ENCODE measurements at regions not wholly inside any gene's neighbourhood (a gene's known extent, or its start where the extent isn't known, plus 50 kb on each side); places are given as distances from the start of the nearest gene placed in this dataset.
A peak's percentile ranks its signal among the peaks of the same experiment; 100 is the strongest.
"Not testable (repeated sequence)": the region's sequence is repeated elsewhere in the genome, so short reads cannot be mapped to it uniquely, and the experiment has no call there.

DNA sequence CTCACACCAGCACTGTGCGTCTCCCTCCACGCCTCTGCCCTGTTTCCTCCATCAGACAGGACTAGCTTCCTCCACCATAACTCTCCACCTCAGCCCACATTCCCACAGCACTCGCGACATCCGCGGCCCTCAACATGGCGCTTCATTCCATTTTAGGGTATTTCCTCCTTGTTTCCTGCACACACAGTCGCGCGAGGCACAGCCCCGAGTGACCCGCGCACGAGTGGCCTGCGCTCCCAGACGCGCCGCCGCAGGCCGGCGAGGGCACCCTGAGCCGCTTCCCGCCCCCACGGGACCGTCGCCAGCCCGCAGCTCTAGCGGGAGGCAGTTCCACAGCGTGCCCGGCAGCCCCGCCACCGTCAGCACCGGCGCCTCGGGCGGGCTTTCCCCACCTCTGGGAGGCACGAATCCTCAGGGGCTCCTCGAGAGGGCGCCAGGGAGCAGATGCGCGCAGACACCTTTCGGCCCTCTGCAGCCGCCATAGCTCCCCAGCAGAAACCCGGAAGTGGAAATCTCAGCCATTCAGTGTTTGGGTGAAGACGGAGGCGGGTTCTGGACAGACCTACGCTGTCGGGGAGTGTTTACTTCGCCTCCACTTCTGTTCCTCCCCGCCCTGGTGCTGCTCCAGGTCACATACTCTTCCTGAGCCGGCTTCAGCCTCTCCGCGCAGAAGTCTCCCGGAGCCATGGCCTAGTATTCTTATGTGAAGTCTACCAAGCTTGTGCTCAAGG is 136.6 kb downstream of the FOXD4L6 start:
- H3K4me1 ChIP-seq (ENCODE audit: control insufficient read depth in 2 of 2, insufficient read depth in 2 of 2, low read length in 2 of 2); H3K9me3 ChIP-seq (ENCODE audit: control insufficient read depth in 2 of 2, insufficient read depth in 1 of 2, low read length in 1 of 2); H3K27me3 ChIP-seq (ENCODE audit: control insufficient read depth in 2 of 2, insufficient read depth in 1 of 2, low read length in 1 of 2); H3K36me3 ChIP-seq (ENCODE audit: control insufficient read depth in 2 of 2, insufficient read depth in 2 of 2, low read length in 1 of 2): not testable (repeated sequence)
- Histone ChIP-seq H3K27ac (ENCODE audit: low read depth in 1 of 2, low read length in 1 of 2) (peak overlapping the region; percentile 92 to 96), H3K4me3 (ENCODE audit: low read length in 2 of 2) (peak overlapping the region; percentile 53 to 88)
- DNase-seq (ENCODE audit: low read depth in 6 of 9, low spot score in 9 of 9): peak; percentile 95 to 99 (median 98)
- 12% methylated on average over 54 of the region's 54 CpGs for WGBS

DNA sequence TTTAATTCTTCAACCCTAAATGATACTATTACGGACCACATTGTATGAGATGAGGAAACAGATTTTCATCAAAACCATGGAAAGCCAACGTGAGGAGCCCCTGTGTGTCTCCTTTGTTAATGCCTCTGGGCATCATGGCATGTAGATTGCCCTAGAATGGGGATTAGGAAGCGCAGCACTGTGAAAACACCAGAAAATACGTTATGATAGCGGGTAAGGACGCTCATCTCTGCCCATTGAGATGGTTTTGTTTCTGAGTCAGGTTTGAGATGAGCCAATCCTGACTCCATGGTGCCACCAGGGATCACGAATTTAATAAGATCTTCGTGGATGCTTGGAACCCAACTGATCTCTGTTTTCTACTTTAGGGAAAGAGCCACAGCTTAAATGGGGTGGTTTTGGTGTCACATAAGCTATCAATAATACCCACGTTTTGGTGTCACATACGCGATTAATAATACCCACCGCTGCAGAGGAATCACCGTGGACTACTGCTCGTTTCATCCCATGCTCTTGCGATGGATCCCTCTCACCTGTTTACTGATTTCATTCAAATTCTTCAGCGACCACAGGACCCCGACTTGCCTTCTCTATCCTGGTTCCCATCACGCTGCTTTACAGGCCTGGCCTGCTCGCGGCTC is 137.3 kb downstream of the FOXD4L6 start:
- DNase-seq (ENCODE audit: low read depth in 6 of 9, low spot score in 9 of 9): peak in 3 of 9 donors; percentile 19 to 27 (median 23)
- Histone ChIP-seq H3K4me3 (ENCODE audit: low read length in 2 of 2) (peak overlapping the region; percentile 53 to 88), H3K27ac (ENCODE audit: low read depth in 1 of 2, low read length in 1 of 2) (peak overlapping the region; percentile 92 to 96)
- not testable (repeated sequence) for H3K27me3 ChIP-seq (ENCODE audit: control insufficient read depth in 2 of 2, insufficient read depth in 1 of 2, low read length in 1 of 2); H3K36me3 ChIP-seq (ENCODE audit: control insufficient read depth in 2 of 2, insufficient read depth in 2 of 2, low read length in 1 of 2); H3K4me1 ChIP-seq (ENCODE audit: control insufficient read depth in 2 of 2, insufficient read depth in 2 of 2, low read length in 2 of 2); H3K9me3 ChIP-seq (ENCODE audit: control insufficient read depth in 2 of 2, insufficient read depth in 1 of 2, low read length in 1 of 2)
- WGBS: 56% methylated on average over 20 of the region's 20 CpGs

DNA sequence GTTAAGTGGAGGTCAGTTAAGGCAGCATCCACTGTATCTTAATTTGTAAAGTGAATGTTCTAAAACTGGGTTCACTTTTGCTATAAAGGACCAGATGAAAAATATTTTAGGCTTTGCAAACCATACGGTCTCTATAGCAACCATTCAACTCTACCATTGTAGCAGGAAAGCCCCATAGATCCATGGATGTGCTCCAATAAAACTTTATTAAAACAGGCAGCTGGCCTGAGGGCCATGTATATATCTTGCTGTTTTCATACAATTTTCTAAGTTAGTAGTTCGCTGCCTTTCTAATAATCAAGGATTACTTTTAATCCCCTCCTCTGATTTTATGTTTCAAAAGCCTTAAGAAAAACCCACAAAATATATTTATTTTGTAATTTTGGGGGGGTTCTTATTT is 142.1 kb downstream of the FOXD4L6 start:
- H3K27ac ChIP-seq (ENCODE audit: low read depth in 1 of 2, low read length in 1 of 2); DNase-seq (ENCODE audit: low read depth in 6 of 9, low spot score in 9 of 9); H3K9me3 ChIP-seq (ENCODE audit: control insufficient read depth in 2 of 2, insufficient read depth in 1 of 2, low read length in 1 of 2); H3K4me3 ChIP-seq (ENCODE audit: low read length in 2 of 2); H3K27me3 ChIP-seq (ENCODE audit: control insufficient read depth in 2 of 2, insufficient read depth in 1 of 2, low read length in 1 of 2); H3K4me1 ChIP-seq (ENCODE audit: control insufficient read depth in 2 of 2, insufficient read depth in 2 of 2, low read length in 2 of 2); H3K36me3 ChIP-seq (ENCODE audit: control insufficient read depth in 2 of 2, insufficient read depth in 2 of 2, low read length in 1 of 2): not testable (repeated sequence)
- 77% methylated on average over 2 of the region's 2 CpGs for WGBS

DNA sequence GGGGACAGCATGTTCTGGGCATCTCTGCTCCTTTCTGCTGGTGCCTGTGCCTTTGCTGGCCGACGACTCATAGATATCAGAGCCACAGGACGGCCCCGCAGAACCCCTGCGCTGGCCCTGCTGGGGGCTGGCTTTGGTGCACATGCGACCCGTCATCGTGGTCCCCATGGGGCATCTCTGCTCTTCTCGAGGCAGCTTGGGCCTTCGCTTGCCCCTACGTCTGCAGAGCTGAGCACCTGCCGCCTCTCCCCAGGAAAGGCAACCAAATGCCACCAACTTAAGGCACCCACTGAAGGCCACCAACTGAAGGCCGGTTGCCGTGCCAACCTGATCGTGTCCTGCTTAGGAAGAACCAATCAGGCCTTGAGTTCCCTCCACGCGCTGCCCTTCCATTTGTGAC is 153.1 kb downstream of the FOXD4L6 start:
- not testable (repeated sequence) for H3K27ac ChIP-seq (ENCODE audit: low read depth in 1 of 2, low read length in 1 of 2); DNase-seq (ENCODE audit: low read depth in 6 of 9, low spot score in 9 of 9); H3K4me1 ChIP-seq (ENCODE audit: control insufficient read depth in 2 of 2, insufficient read depth in 2 of 2, low read length in 2 of 2); H3K27me3 ChIP-seq (ENCODE audit: control insufficient read depth in 2 of 2, insufficient read depth in 1 of 2, low read length in 1 of 2); H3K36me3 ChIP-seq (ENCODE audit: control insufficient read depth in 2 of 2, insufficient read depth in 2 of 2, low read length in 1 of 2); H3K9me3 ChIP-seq (ENCODE audit: control insufficient read depth in 2 of 2, insufficient read depth in 1 of 2, low read length in 1 of 2); H3K4me3 ChIP-seq (ENCODE audit: low read length in 2 of 2)
- 97% methylated on average over 17 of the region's 17 CpGs for WGBS

DNA sequence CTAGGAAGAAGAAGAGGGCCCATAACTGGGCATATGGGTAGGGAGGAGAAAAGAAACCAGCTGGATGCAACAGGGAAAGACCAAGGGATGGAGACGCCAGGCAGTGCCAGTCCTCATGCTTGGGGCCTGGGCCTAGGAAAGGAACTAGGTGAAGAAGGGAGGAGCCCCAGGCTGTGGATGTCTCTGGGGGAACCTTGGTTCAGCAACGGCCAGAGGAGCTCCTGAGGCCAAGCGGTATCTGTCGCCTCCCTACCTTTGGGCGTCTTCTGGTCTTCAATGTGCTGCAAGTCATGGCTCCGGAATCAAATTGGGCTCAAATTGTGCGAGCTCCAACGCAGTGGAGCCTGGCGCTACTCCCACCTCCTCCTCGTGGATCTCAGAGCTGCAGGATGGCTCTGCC is 153.6 kb downstream of the FOXD4L6 start:
- not testable (repeated sequence) for H3K9me3 ChIP-seq (ENCODE audit: control insufficient read depth in 2 of 2, insufficient read depth in 1 of 2, low read length in 1 of 2); H3K36me3 ChIP-seq (ENCODE audit: control insufficient read depth in 2 of 2, insufficient read depth in 2 of 2, low read length in 1 of 2); H3K4me1 ChIP-seq (ENCODE audit: control insufficient read depth in 2 of 2, insufficient read depth in 2 of 2, low read length in 2 of 2); DNase-seq (ENCODE audit: low read depth in 6 of 9, low spot score in 9 of 9); H3K27ac ChIP-seq (ENCODE audit: low read depth in 1 of 2, low read length in 1 of 2); H3K4me3 ChIP-seq (ENCODE audit: low read length in 2 of 2); H3K27me3 ChIP-seq (ENCODE audit: control insufficient read depth in 2 of 2, insufficient read depth in 1 of 2, low read length in 1 of 2)
- WGBS: 90% methylated on average over 9 of the region's 10 CpGs

DNA sequence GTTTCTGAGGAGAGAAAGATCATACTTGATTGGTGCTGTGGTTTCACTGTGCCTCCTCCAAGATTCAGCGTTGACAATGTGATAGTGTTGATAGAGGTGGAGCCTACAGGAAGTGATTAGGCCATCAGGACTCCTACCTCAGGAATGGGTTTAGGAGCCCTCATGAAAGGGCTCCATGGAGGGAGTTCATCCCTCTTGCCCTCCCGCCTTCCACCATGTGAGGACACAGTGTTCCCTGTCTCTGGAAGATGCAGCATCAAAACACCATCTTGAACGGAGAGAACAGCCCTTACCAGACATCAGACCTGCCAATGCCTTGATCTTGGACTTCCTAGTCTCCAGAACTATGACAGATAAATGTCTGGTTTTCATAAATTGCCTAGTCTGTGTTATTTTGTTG is 156.7 kb downstream of the FOXD4L6 start:
- not testable (repeated sequence) for H3K4me3 ChIP-seq (ENCODE audit: low read length in 2 of 2); H3K4me1 ChIP-seq (ENCODE audit: control insufficient read depth in 2 of 2, insufficient read depth in 2 of 2, low read length in 2 of 2); H3K27ac ChIP-seq (ENCODE audit: low read depth in 1 of 2, low read length in 1 of 2); DNase-seq (ENCODE audit: low read depth in 6 of 9, low spot score in 9 of 9); H3K36me3 ChIP-seq (ENCODE audit: control insufficient read depth in 2 of 2, insufficient read depth in 2 of 2, low read length in 1 of 2); H3K9me3 ChIP-seq (ENCODE audit: control insufficient read depth in 2 of 2, insufficient read depth in 1 of 2, low read length in 1 of 2); H3K27me3 ChIP-seq (ENCODE audit: control insufficient read depth in 2 of 2, insufficient read depth in 1 of 2, low read length in 1 of 2)
- 77% methylated on average over 3 of the region's 3 CpGs for WGBS

DNA sequence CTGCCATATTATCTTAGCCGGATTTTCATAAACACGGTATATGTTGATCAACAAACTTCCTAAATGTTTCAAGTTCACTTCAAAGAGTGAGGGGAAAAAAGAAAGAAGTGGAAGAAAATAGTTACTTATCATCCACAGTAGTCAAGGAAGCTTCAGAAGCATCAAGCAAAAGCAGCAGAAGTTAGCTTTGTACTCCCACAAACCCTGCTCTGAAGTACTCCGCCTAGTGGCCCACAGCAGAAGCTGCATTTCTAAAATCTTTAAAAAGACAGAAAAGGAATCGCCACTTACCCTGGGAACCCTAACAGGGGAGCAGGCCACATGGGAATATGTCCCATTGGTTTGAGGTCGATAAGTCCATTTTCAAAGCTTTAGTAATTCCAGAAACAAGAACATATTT is 158.1 kb downstream of the FOXD4L6 start:
- not testable (repeated sequence) for H3K27me3 ChIP-seq (ENCODE audit: control insufficient read depth in 2 of 2, insufficient read depth in 1 of 2, low read length in 1 of 2); H3K4me1 ChIP-seq (ENCODE audit: control insufficient read depth in 2 of 2, insufficient read depth in 2 of 2, low read length in 2 of 2); H3K9me3 ChIP-seq (ENCODE audit: control insufficient read depth in 2 of 2, insufficient read depth in 1 of 2, low read length in 1 of 2); H3K4me3 ChIP-seq (ENCODE audit: low read length in 2 of 2); H3K27ac ChIP-seq (ENCODE audit: low read depth in 1 of 2, low read length in 1 of 2); DNase-seq (ENCODE audit: low read depth in 6 of 9, low spot score in 9 of 9); H3K36me3 ChIP-seq (ENCODE audit: control insufficient read depth in 2 of 2, insufficient read depth in 2 of 2, low read length in 1 of 2)
- 69% methylated on average over 4 of the region's 5 CpGs for WGBS

DNA sequence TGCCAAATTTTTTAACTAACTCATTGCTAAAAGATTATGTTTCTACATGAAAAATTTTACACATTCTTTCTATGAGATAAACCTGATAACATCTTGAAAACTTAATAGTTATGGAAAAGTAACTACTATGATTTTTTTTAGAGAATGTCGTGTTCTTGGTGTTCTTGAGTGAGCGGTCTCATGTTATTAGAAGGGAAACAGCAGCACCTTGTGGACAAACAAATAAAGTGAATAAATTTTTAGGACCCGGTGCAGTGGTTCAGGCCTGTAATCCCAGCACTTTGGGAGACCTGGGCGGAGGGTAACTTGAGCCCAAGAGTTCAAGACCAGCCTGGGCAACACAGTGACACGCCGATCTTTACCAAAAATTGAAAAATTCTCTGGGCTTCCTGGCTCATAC is 166.0 kb downstream of the FOXD4L6 start:
- H3K9me3 ChIP-seq (ENCODE audit: control insufficient read depth in 2 of 2, insufficient read depth in 1 of 2, low read length in 1 of 2); H3K36me3 ChIP-seq (ENCODE audit: control insufficient read depth in 2 of 2, insufficient read depth in 2 of 2, low read length in 1 of 2); H3K27me3 ChIP-seq (ENCODE audit: control insufficient read depth in 2 of 2, insufficient read depth in 1 of 2, low read length in 1 of 2); H3K27ac ChIP-seq (ENCODE audit: low read depth in 1 of 2, low read length in 1 of 2); DNase-seq (ENCODE audit: low read depth in 6 of 9, low spot score in 9 of 9); H3K4me1 ChIP-seq (ENCODE audit: control insufficient read depth in 2 of 2, insufficient read depth in 2 of 2, low read length in 2 of 2); H3K4me3 ChIP-seq (ENCODE audit: low read length in 2 of 2): not testable (repeated sequence)
- WGBS: 97% methylated on average over 4 of the region's 6 CpGs

DNA sequence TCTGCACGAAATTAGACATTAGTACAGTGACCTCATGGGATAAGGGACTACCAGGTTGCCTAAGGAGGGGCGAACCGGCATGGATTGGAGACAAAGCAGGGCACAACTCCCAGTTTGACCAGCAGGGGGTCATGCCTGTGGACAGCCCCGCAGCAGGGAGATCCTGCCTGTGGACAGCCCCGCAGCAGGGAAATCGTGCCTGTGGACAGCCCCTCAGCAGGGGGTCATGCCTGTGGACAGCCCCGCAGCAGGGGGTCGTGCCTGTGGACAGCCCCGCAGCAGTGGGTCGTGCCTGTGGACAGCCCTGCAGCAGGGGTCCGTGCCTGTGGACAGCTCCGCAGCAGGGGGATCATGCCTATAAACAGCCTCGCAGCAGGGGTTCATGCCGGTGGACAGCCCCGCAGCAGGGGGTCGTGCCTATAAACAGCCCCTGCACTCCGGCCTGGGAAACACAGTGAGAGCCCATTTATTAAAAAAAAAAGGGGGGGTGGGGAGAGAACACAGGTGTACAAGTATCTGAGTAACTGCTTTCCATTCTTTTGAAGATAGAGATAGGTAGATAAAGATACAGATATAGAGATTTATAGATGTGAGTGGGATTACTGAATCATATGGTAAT is 176.5 kb downstream of the FOXD4L6 start:
- not testable (repeated sequence) for H3K27me3 ChIP-seq (ENCODE audit: control insufficient read depth in 2 of 2, insufficient read depth in 1 of 2, low read length in 1 of 2); H3K9me3 ChIP-seq (ENCODE audit: control insufficient read depth in 2 of 2, insufficient read depth in 1 of 2, low read length in 1 of 2); H3K36me3 ChIP-seq (ENCODE audit: control insufficient read depth in 2 of 2, insufficient read depth in 2 of 2, low read length in 1 of 2); H3K4me1 ChIP-seq (ENCODE audit: control insufficient read depth in 2 of 2, insufficient read depth in 2 of 2, low read length in 2 of 2); DNase-seq (ENCODE audit: low read depth in 6 of 9, low spot score in 9 of 9); H3K4me3 ChIP-seq (ENCODE audit: low read length in 2 of 2); H3K27ac ChIP-seq (ENCODE audit: low read depth in 1 of 2, low read length in 1 of 2)
- 94% methylated on average over 17 of the region's 17 CpGs for WGBS

Measured in thymus (tissue), 11 donors.